K562 (cell line): ENCODE measurements at regions not wholly inside any gene's neighbourhood (a gene's known extent, or its start where the extent isn't known, plus 50 kb on each side); places are given as distances from the start of the nearest gene placed in this dataset.

ENCODE experiments used
- BRCA1 ChIP-seq, 2 experiments: fragments of 450-650 bp in 1 of 2; sonication (generic) in 1 of 2; formaldehyde crosslinking in 1 of 2; IDR thresholded peaks; 2 replicates each; pipeline versions ENCODE4 v1.5.0 to v1.6.1; 2017 to 2020; ENCODE audit warnings: mild to moderate bottlenecking in 1 of 2, missing genetic modification reagents in 1 of 2
- DDX20 ChIP-seq: fragments of 450-650 bp; IDR thresholded peaks from 2 replicates; pipeline ENCODE4 v1.6.1; 2016; ENCODE audit warnings: missing genetic modification characterization, low read depth, mild to moderate bottlenecking, missing compliant biosample characterization, moderate library complexity
- HEY1 ChIP-seq: fragments of 250-450 bp; sonication (Bioruptor Pico); IDR thresholded peaks from 2 replicates; pipeline ENCODE4 v1.5.0; 2020; ENCODE audit warnings: mild to moderate bottlenecking, moderate library complexity, borderline replicate concordance
- NONO ChIP-seq, 2 experiments: fragments of 200-400 bp in 1 of 2; fragments of 450-650 bp in 1 of 2; formaldehyde crosslinking in 1 of 2; IDR thresholded peaks; 2 replicates each; pipeline ENCODE4 v1.6.1; 2017; ENCODE audit warnings: low read depth in 2 of 2, mild to moderate bottlenecking in 2 of 2, moderate library complexity in 2 of 2, low read length in 1 of 2
- RFX7 ChIP-seq: fragments of 250-450 bp; sonication (Bioruptor Pico); IDR thresholded peaks from 2 replicates; pipeline ENCODE4 v1.5.1; 2021; ENCODE audit warnings: mild to moderate bottlenecking
- ZNF512 ChIP-seq: IDR thresholded peaks from 2 replicates; pipeline ENCODE4 v1.6.1; 2016; ENCODE audit warnings: missing genetic modification characterization, missing compliant biosample characterization
- TF ChIP-seq, protein P1 (sequence below): sonication (generic); formaldehyde crosslinking; IDR thresholded peaks from 2 replicates; pipeline ENCODE4 v1.8.1; 2023; ENCODE audit warnings: missing genetic modification reagents, mild to moderate bottlenecking, borderline replicate concordance

DNA sequence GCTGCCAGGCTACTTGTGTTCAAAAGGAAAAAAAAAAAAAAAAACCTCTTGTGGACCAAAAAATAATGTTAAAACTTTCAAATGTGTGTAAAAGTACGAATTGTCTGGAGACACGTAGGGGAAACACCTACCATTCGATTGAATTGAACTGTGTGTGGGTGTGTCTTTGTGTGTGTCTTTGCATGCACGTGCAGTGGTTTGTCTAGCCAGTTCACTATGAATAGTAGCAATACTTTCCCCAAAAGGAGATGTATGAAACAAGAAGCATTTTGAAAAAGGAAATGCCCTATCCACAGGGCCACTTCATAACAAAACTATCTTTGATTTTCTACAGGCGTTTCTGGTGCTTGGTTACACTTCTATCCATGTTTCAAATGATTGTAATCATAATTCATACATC lies 186.8 kb downstream of the RPRM start (continued):
- TF ChIP-seq, protein P1, sequence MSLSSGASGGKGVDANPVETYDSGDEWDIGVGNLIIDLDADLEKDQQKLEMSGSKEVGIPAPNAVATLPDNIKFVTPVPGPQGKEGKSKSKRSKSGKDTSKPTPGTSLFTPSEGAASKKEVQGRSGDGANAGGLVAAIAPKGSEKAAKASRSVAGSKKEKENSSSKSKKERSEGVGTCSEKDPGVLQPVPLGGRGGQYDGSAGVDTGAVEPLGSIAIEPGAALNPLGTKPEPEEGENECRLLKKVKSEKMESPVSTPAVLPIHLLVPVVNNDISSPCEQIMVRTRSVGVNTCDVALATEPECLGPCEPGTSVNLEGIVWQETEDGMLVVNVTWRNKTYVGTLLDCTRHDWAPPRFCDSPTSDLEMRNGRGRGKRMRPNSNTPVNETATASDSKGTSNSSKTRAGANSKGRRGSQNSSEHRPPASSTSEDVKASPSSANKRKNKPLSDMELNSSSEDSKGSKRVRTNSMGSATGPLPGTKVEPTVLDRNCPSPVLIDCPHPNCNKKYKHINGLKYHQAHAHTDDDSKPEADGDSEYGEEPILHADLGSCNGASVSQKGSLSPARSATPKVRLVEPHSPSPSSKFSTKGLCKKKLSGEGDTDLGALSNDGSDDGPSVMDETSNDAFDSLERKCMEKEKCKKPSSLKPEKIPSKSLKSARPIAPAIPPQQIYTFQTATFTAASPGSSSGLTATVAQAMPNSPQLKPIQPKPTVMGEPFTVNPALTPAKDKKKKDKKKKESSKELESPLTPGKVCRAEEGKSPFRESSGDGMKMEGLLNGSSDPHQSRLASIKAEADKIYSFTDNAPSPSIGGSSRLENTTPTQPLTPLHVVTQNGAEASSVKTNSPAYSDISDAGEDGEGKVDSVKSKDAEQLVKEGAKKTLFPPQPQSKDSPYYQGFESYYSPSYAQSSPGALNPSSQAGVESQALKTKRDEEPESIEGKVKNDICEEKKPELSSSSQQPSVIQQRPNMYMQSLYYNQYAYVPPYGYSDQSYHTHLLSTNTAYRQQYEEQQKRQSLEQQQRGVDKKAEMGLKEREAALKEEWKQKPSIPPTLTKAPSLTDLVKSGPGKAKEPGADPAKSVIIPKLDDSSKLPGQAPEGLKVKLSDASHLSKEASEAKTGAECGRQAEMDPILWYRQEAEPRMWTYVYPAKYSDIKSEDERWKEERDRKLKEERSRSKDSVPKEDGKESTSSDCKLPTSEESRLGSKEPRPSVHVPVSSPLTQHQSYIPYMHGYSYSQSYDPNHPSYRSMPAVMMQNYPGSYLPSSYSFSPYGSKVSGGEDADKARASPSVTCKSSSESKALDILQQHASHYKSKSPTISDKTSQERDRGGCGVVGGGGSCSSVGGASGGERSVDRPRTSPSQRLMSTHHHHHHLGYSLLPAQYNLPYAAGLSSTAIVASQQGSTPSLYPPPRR (CRISPR knock-in tag): no peak
- TF ChIP-seq NONO (IDR thresholded peaks at IDR 0.05; ENCODE audit: low read depth in 2 of 2, low read length in 1 of 2): no peak
- TF ChIP-seq BRCA1 (IDR thresholded peaks at IDR 0.05): no peak
- no peak for TF ChIP-seq BRCA1 (CRISPR knock-in tag; IDR thresholded peaks at IDR 0.05)
- no peak for TF ChIP-seq DDX20 (tag)
- no peak for TF ChIP-seq HEY1
- no peak for TF ChIP-seq ZNF512 (tag)
- no peak for TF ChIP-seq RFX7 (CRISPR knock-in tag)
